DMS79 treated with DMSO at 0.1 percent for 48 hours (cell line): ENCODE measurements at regions not wholly inside any gene's neighbourhood (a gene's known extent, or its start where the extent isn't known, plus 50 kb on each side); places are given as distances from the start of the nearest gene placed in this dataset.
"Not testable (repeated sequence)": the region's sequence is repeated elsewhere in the genome, so short reads cannot be mapped to it uniquely, and the experiment has no call there.

Experiments
- DNase-seq: peaks from one replicate; lab custom pipeline; 2025; lab: John Stamatoyannopoulos, UW

- no peak for DNase-seq
These were observed 198.7 kb downstream of the SPP2 start for GRCh38 chr2:234249034-234249735.

GRCh38 chr2:234248213-234248710, 197.8 kb downstream of the SPP2 start:
- DNase-seq, result not testable (repeated sequence)

GRCh38 chr2:234247453-234248180, 197.1 kb downstream of the SPP2 start:
- DNase-seq, result no peak

- DNase-seq, result no peak
These were observed 195.4 kb downstream of the SPP2 start for GRCh38 chr2:234245945-234246344.

GRCh38 chr2:234243871-234244565, 193.5 kb downstream of the SPP2 start:
- peak; percentile 39 for DNase-seq

- DNase-seq, result no peak
These were observed 191.9 kb downstream of the SPP2 start for GRCh38 chr2:234242459-234242836.

- no peak for DNase-seq
These were observed 191.4 kb downstream of the SPP2 start for GRCh38 chr2:234241656-234242458.

GRCh38 chr2:234240917-234241316, 190.4 kb downstream of the SPP2 start:
- no peak for DNase-seq

GRCh38 chr2:234235191-234235590, 184.7 kb downstream of the SPP2 start:
- DNase-seq, result no peak

GRCh38 chr2:234231460-234231859, 181.0 kb downstream of the SPP2 start:
- no peak for DNase-seq

GRCh38 chr2:234219046-234219310, 168.5 kb downstream of the SPP2 start:
- no peak for DNase-seq

- DNase-seq, result no peak
These were observed 168.0 kb downstream of the SPP2 start for GRCh38 chr2:234218266-234219045.

GRCh38 chr2:234212534-234212933, 162.0 kb downstream of the SPP2 start:
- no peak for DNase-seq

- DNase-seq, result no peak
These were observed 161.3 kb downstream of the SPP2 start for GRCh38 chr2:234211797-234212196.

- no peak for DNase-seq
These were observed 156.2 kb downstream of the SPP2 start for GRCh38 chr2:234206738-234207137.

GRCh38 chr2:234204480-234204879, 154.0 kb downstream of the SPP2 start:
- DNase-seq, result no peak

- DNase-seq, result no peak
These were observed 152.9 kb downstream of the SPP2 start for GRCh38 chr2:234203135-234203984.

- DNase-seq, result no peak
These were observed 152.1 kb downstream of the SPP2 start for GRCh38 chr2:234202601-234203000.

- no peak for DNase-seq
These were observed 149.5 kb downstream of the SPP2 start for GRCh38 chr2:234199996-234200395.

GRCh38 chr2:234198976-234199375, 148.5 kb downstream of the SPP2 start:
- no peak for DNase-seq

GRCh38 chr2:234195516-234195915, 145.0 kb downstream of the SPP2 start:
- DNase-seq, result no peak
